ENCODE measurements at regions not wholly inside any gene's neighbourhood (a gene's known extent, or its start where the extent isn't known, plus 50 kb on each side); places are given as distances from the start of the nearest gene placed in this dataset.

GRCh38 chr1:94317790-94318188 is 80.4 kb upstream of the ARHGAP29 start (continued):
- no peak for TF ChIP-seq ARID5B (CRISPR knock-in tag; IDR thresholded peaks at IDR 0.05)
- TF ChIP-seq TCF12 (IDR thresholded peaks at IDR 0.05): no peak
- TF ChIP-seq TCF12 (CRISPR knock-in tag; IDR thresholded peaks at IDR 0.05): no peak
- no peak for TF ChIP-seq ZNF382 (CRISPR knock-in tag; IDR thresholded peaks at IDR 0.05; ENCODE audit: borderline replicate concordance)
- TF ChIP-seq ZFP41 (CRISPR knock-in tag; IDR thresholded peaks at IDR 0.05; ENCODE audit: borderline replicate concordance): no peak
- TF ChIP-seq EHMT2 (IDR thresholded peaks at IDR 0.05; ENCODE audit: borderline replicate concordance, low read depth, low read length): no peak
- no peak for TF ChIP-seq LCORL (IDR thresholded peaks at IDR 0.05)
- TF ChIP-seq LCORL (CRISPR knock-in tag; IDR thresholded peaks at IDR 0.05): no peak
- TF ChIP-seq CHD2 (IDR thresholded peaks at IDR 0.05; ENCODE audit: low read depth, low read length): no peak
- no peak; the same call in none of the 2 replicates for TF ChIP-seq NR2F6 (IDR thresholded peaks at IDR 0.05)
- TF ChIP-seq NR2F6 (CRISPR knock-in tag; IDR thresholded peaks at IDR 0.05): peak; percentile 33; the same call in 1 of the 2 replicates
- TF ChIP-seq ZNF772 (CRISPR knock-in tag; IDR thresholded peaks at IDR 0.05): no peak
- no peak for TF ChIP-seq SMARCC2 (IDR thresholded peaks at IDR 0.05)
- TF ChIP-seq ELF3 (CRISPR knock-in tag; IDR thresholded peaks at IDR 0.05): 0 out of 2 replicates have a peak, but pooled peaks have one; percentile 6
- no peak for TF ChIP-seq ZNF879 (CRISPR knock-in tag; IDR thresholded peaks at IDR 0.05)
- no peak for TF ChIP-seq ZMAT3 (CRISPR knock-in tag; conservative IDR thresholded peaks at IDR 0.05)
- no peak for TF ChIP-seq ZNF660 (CRISPR knock-in tag; IDR thresholded peaks at IDR 0.05; ENCODE audit: borderline replicate concordance, low read depth)
- TF ChIP-seq ZNF543 (CRISPR knock-in tag; IDR thresholded peaks at IDR 0.05): 0 out of 2 replicates have a peak, but pooled peaks have one; percentile 23
- TF ChIP-seq HHEX (CRISPR knock-in tag; IDR thresholded peaks at IDR 0.05): no peak
- no peak for TF ChIP-seq FIP1L1 (IDR thresholded peaks at IDR 0.05; ENCODE audit: borderline replicate concordance, insufficient read depth, low read depth, low read length)
- no peak for TF ChIP-seq SOX13 (IDR thresholded peaks at IDR 0.05)
- TF ChIP-seq SOX13 (CRISPR knock-in tag; conservative IDR thresholded peaks at IDR 0.05 in 1 of 2, IDR thresholded peaks at IDR 0.05 in 1 of 2): peak in 1 of 2 experiments; percentile 16; a peak in 1 of 4 replicates
- no peak for TF ChIP-seq USF2 (IDR thresholded peaks at IDR 0.05; ENCODE audit: low read depth, low read length)
- TF ChIP-seq USF2 (CRISPR knock-in tag; IDR thresholded peaks at IDR 0.05; ENCODE audit: borderline replicate concordance): no peak
- peak; percentile 5; the same call in 1 of the 2 replicates for TF ChIP-seq FOXJ3 (CRISPR knock-in tag; IDR thresholded peaks at IDR 0.05; ENCODE audit: borderline replicate concordance)
- peak; percentile 40; the same call in 1 of the 2 replicates for TF ChIP-seq ZNF761 (CRISPR knock-in tag; conservative IDR thresholded peaks at IDR 0.05)
- no peak for TF ChIP-seq ZNF720 (CRISPR knock-in tag; IDR thresholded peaks at IDR 0.05)
- no peak for TF ChIP-seq IRF2 (CRISPR knock-in tag; IDR thresholded peaks at IDR 0.05)
- TF ChIP-seq MED1 (CRISPR knock-in tag; IDR thresholded peaks at IDR 0.05): no peak

Data from HepG2 (cell line).